HG03196 (cell line): ENCODE measurements at regions not wholly inside any gene's neighbourhood (a gene's known extent, or its start where the extent isn't known, plus 50 kb on each side); places are given as distances from the start of the nearest gene placed in this dataset.
"Not testable (repeated sequence)": the region's sequence is repeated elsewhere in the genome, so short reads cannot be mapped to it uniquely, and the experiment has no call there.

Source experiments
- ATAC-seq: cut with Tn5 transposase; IDR thresholded peaks from one replicate; pipeline ENCODE4 v1.9.1; 2021; ENCODE audit not compliant: unreplicated experiment

DNA sequence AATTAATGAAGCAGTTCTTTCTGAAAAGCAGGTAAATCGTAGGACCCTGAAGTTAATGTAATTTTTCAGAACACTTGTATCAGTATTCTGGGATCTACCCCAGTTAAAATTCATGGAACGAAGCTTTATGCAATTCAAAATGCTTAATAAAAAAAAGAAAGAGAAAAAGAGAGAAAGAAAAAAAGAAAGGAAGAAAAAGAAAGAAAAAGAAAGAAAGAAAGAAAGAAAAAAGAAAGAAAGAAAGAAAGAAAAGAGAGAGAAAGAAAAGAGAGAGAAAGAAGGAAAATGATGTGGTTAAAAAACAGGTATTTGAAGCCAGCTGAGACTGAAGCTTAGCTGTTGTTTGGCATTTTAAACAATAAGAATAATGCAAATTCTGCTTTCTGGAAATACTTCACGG is 427.4 kb upstream of the AKR1E2 start:
- ATAC-seq: no peak

DNA sequence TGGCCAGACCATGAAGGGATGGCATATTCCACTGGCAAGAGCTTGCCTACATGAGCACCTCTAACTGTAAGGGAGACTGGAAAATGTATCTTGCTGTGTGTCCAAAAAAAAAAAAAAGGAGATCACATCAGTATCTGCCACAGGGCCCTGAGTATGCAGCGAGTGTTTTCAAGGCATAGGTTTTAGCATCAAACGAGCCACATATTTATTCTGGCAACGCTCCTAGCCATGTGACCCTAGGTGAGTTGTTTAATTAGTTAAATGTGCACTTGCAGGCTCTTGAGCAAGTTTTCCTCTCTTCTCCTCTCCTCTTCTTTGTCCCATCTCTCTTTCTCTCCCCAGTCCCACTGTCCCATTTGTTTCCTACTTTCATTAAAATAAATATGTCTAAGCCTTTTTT is 428.7 kb upstream of the AKR1E2 start:
- no peak for ATAC-seq

DNA sequence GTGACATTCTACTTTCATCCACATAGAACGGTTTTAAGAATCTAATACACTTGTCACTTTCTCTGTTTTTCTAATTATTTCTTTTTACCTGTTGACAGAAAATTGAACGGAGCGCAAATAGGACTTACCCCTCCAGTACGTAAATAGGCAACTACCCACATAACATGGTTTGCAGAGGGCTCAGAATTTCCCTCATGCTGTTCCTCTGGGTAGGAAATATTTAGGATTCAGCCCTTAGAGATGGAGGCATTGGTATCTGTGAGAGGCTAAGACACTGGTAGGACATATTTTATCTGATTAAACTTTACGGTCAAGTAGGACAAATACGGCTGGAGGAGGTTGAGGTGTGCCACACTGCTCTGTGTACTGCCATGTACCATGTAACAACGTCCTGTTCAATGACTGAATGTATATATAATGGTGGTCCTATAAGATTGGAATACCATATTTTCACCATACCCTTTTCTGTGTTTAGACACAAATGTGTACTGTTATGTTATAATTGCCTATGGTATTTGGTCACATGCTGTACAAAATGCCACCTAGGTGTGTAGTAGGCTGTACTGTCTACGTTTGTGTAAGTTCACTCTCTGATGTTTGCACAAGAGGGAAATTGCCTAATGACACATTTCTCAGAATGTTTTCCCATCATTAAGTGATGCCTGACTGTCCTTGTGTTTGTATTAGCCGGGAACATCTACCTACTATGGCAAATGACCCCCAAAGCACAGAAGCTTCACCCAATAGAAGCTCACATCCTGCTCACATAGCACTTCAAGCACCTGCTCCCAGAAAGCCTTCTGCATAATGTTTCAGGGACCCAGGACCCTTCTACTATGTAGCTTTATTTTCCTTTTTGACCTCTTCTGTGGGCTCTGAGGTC is 429.4 kb upstream of the AKR1E2 start:
- no peak for ATAC-seq

DNA sequence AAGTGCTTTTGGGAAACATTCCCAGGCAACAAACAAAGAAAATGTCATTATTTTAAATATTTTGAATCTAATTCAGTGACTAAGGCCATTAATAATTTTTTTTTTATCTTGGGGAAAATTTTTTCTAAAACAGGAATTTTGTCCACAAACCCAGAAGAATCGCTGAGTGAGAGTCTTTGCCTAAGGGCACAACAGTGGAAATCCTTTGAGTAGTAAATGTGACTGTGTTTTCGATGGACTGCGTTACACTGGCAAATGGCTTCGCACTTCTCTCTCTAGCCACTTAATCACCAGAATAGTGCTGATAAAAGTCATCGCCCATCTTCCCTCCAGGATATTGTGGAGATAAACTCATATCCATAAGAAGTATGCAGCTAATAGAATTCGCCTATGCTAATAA is 430.3 kb upstream of the AKR1E2 start:
- ATAC-seq: no peak

DNA sequence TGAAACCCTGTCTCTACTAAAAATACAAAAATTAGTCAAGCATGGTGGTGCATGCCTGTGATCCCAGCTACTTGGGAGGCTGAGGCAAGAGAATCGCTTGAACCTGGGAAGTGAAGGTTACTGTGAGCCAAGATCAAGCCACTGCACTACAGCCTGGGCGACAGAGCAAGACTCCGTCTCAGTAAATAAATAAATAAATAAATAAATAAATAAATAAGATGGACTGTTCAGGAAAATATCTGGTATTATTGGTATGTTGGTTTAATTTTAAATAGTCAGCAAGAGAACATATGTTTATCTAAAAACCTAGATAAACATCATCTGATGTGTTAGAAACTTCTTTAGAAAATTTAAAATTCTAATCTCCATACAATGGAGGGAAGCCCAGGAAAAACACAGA is 431.6 kb upstream of the AKR1E2 start:
- not testable (repeated sequence) for ATAC-seq

DNA sequence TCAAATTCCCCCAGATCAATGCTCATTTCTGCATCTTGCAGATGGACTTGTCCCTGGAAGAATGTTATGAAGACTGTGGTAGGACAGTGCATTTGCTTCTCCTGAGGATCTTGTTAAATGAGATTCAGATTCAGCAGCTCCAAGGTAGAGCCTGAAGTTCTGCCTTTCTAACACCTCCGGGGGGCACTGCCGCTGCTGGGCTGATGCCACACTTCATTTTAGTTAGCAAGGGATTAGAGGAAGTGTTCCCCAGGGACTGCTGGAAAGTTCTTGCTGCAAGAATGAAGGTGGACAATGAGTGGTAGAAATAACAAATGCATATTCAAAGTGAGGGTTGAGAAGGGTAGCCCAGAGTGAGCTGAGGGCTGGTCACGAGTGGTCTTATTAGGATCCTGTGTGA is 434.3 kb upstream of the AKR1E2 start:
- no peak for ATAC-seq

DNA sequence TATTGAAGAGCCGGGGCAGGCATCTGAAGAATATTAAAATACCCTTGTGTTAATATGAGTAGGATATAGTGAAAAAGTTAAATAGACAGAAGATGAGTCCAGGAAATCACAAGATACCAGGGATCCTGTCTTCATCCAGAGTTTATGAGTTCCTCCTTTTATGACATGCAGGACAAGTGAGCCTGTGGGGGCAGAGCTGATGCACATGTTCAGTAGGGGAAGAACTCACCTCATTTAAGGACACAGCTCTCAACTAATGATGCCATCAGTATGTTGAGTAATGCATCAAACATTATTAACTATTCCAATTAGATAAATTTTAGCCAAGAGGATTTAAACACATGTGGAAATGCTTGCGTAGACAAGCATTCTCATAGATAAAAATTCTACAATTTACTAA is 435.8 kb upstream of the AKR1E2 start:
- ATAC-seq: no peak

DNA sequence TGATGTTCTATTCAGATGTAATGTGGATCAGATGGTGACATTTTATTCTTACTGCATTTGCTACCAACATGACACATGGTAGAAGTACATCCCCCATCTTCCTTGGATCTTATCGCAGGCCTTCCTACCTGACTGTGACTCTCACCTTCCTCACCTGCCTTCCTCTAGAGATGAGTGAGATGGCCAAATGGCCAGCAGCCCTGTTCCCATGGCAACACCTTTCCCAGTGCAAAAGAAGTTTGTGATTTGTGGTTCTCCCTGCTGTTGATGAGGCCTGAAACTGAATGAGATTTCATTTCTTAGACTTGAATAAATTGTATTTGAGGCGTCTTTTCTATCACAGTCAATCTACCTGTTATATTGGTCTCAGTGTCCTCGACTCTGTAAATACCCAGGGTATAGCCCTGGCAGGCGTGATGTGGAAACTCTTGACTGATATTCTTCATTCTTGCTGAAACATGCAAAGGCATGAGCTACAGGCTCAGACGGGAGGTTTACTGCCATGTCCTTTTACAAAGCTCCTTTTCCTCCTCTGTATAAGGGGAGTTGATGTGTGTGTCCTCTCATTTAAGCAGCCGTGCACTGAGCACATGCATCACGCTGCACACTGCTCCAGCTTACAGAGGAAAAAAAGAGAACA is 440.7 kb upstream of the AKR1E2 start:
- no peak for ATAC-seq

DNA sequence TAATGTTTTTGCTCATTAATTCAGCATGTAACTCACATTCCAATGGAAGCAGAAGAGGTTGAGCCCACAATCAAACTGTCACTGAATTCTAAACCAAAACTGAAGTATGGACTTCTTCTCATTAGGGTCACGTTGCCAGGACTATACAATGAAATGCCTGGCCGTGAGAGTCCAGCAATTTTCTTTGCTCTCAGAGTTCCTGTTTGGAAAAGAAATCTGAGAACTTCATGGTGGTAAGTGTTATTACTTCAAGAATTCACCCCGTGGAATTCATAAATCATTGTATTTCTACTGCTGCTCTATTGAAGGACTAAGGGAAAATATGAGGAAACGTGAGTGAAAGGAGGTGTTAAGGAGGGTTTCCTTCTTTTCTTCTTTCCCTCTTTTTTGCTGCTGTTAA is 441.8 kb upstream of the AKR1E2 start:
- no peak for ATAC-seq

DNA sequence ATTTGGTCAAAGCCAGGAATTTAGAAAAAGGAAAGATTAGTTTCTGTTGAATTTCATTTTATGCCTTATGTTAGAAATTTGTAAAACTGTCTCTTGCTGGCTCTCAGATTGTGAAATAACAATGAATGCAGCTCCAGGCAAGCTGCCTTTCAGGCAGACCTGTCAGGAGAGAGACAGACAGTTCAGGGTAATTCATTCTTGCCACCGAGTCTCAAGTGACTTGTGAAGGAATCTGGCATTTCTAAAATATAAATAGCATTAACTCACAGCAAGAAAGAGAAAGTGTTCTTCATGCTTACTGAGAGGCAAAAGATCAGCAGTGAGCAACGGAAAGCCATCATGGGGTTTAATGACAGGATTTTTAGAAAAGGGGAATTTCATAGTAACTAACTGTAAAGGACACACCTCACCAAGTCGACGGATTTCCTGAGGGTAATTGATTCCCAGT is 442.3 kb upstream of the AKR1E2 start:
- no peak for ATAC-seq

DNA sequence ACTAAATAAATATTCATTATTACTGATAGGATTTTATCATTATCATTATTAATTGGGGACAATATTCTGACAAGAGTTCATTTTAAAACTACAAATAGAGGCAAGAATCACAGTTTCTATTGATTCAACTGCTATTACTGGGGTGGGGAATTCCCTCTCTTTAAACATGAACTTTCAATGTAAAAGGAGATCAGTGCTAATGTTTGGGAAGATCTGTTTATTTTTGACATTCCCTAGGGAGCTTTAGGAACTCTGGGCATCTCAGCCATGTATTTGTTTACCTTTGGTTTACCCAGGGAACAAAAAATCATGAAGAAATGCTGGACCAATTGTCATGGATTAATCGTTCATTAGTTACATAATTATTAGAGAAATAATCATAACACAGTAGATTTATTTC is 443.2 kb upstream of the AKR1E2 start:
- ATAC-seq: no peak

DNA sequence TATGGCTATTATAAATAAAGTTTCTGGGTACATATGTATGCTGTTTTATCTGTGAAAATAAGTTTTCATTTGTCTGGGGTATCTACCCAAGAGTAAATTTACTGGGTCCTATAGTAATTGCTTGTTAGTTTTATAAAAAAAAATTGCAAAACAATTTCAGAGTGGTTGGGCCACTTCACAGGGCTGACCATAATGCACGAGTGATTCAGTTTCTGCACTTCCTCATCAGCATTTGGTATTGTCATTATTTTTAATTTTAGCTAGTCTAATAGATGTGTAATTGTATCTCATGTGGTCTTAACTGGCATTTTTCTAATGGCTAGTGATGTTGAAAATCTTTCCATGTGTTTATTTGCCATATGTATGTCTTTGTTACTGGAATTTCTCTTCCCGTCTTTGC is 452.4 kb upstream of the AKR1E2 start:
- ATAC-seq: no peak

DNA sequence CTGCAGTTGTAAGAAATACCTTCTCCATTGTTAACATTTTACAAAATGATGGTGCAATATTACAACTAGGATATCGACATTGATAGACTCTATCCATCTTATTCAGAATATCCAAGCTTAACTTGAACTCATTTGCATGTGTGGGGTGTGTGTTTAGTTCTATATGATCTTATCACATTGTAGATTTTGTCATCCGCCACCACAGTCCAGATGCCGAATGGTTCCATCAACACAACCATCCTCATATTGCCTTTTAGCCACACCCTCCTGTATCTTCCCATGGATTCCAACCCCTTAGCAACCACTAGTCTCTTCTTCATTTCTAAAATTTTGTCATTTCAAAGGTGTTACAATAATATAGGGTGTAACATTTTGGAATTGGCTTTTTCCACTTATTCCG is 452.9 kb upstream of the AKR1E2 start:
- no peak for ATAC-seq

DNA sequence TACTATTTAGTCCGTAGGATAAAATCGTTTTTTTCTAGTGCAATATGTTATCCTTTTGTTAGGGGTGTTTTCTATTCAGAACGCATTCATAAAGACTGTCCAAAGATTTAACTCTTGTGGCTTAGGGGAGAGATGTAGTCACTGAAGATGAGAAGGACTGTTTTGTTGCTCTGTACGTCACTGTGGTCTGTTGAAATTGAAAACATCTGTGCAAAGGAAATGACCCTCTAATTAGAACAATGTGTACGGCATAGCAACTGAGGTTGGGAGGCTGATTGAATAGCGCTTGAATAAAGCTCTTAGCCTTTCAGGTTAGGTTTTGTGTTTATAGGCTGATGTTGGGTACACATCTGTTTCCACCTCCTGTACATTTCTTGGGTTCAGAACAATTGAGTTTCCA is 453.4 kb upstream of the AKR1E2 start:
- no peak for ATAC-seq

DNA sequence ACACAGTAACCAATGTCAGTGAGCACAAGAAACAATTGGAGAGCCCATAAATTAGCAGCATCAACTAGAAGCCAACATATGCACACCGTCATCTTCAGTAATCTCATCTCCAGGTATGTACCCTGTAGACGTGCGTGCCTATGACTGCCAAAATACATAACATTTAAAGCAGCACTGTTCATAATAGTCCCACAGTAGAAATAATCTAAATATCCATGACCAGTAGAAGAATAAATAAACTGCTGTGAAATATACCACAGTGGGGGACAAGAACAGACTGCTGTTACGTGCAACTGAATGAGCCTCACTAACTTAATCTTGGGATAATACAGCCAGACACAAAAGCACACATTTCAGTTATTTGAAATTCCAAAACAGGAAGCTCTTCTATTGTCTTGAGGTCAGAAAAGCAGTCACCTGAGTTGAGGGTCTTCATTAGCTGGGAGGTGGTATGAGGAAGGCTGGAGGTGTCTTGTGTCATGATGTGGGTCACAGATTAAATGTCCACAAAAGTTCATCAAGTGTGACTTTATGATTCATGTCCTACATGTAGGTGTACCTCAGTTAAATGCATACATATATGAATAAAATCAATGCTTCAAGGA is 454.2 kb upstream of the AKR1E2 start:
- ATAC-seq: no peak

DNA sequence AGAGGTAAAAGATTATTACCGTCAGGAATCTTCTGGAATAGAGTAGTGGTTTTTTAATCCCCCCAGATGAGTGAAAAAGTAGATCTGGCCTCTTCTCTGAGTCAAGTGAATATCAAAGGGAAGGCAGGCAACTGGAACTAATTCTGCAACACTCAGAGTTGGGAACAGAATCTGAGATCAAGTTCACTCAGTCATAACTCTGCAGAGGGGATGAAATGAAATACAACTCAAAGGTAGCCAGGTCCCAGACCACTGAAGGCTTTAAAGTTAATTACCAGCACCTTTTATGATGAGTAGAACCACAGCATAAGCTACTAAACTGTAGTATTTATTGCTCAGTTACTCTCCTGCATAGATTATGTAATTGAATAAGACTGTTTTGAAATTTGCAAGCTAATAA is 455.6 kb upstream of the AKR1E2 start:
- no peak for ATAC-seq

DNA sequence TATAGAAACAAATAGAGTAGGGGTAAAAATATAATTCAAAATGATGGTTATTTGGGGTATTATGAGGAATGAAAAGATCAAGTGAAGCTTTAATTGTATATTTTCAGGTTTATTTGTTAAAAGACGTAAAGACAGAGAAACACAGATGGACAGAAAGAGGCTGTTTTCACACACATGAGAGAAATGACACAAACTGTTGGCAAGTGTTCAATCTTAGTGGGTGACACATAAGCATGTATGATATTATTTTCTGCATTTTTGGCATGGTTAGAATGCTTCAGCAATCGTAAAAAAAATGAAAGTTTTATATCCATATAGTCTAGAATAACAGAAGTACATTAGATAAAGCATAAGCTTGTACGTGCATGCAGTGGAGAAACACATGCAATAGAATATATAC is 464.4 kb upstream of the AKR1E2 start:
- no peak for ATAC-seq

DNA sequence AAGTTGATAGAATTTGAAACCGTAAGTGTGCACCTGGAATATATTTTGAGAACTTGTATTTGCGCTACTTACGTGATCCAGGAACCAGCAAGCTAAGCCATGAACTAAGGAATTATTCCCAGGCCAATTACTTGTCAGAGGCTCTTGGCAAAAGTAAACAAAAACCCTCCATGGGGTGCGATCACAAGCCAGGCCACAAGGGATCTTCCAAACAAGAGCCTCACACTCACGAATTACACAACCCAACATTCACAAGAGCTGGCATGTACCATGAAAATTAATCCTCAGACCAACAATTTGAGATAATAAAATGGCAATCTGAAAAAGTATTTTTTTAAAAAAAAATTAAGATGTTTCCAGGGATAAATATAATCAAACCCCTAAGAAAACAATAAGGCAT is 467.0 kb upstream of the AKR1E2 start:
- no peak for ATAC-seq

DNA sequence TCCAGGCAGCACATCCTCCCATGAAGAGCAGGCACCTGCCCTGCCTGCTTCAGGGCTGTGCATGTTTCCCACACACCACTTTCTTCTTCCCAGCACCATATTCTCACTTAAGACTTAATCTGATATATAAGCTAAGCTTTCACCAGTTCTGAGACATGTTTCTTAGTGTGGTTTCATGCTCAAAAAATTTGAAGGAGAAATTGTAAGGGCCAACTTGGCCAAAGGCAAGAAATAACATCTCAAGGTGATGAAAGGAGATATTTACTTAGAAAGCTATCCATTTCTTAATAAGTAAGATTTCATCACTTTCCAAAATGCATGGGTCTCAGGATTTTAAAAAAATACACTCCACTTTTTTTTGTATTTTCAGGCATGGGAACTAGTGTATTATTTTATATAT is 468.1 kb upstream of the AKR1E2 start:
- ATAC-seq: no peak

DNA sequence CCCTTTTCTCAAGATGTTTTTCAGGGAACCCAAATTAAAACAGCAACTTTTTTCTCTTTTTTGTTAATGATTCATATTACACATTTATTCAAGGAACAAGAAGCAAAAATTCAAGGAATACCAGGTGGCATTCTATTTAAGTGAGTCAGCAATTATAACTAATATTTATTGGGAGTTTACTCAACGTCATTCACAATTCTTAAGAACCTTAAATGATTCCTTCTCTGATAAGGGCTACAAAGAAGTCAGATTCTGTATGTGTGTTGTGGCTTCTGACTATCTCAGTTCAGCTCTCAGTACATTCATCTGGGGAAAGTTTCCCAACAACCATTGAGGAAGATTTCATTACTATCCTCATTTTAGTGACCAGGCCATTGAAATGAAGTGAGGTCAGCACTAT is 470.7 kb upstream of the AKR1E2 start:
- ATAC-seq: no peak

DNA sequence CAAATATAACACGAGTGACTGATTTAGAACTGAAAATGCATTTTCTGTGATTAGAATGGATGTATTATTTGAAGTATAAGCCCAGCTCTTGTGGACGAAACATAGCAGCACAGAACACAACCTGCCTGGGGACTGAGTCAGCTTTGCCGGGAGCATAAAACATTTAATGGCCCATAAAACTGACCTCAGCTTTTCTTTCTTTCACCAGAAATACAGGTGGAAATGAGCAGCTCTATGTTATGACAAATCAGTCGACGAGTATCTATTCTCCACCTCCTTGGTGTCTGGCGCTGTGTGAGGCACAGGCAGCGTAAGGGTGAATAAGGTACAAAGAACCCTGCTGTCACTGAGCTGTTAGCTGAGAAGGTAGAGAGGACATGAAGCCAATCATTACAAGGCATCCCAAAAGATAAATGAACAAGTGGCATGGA is 471.6 kb upstream of the AKR1E2 start:
- ATAC-seq: no peak

DNA sequence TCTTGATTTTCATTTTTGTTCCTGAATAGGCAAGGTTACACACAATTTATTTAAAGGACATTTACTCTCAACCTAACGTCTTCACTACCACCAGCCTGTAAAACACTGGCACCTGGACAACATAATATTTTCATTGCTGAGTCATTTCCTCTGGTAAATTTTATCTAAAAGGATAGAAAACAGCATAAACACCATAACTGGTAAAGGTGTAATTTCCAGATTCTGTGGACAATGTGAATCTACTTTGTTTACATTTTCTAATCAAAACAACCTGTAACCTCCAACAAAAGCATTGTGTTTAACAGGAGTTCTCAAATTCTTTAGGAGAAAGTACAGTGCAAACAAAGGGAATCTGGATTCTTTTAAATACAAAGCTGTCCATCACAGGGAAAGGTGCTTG is 472.0 kb upstream of the AKR1E2 start:
- no peak for ATAC-seq
